K562 (cell line): ENCODE measurements at regions not wholly inside any gene's neighbourhood (a gene's known extent, or its start where the extent isn't known, plus 50 kb on each side); places are given as distances from the start of the nearest gene placed in this dataset.

Source experiments
- BRCA1 ChIP-seq, 2 experiments: fragments of 450-650 bp in 1 of 2; sonication (generic) in 1 of 2; formaldehyde crosslinking in 1 of 2; IDR thresholded peaks; 2 replicates each; pipeline versions ENCODE4 v1.5.0 to v1.6.1; 2017 to 2020; ENCODE audit warnings: mild to moderate bottlenecking in 1 of 2, missing genetic modification reagents in 1 of 2
- EWSR1 ChIP-seq: fragments of 450-650 bp; IDR thresholded peaks from 2 replicates; pipeline ENCODE4 v1.6.1; 2018; ENCODE audit warnings: borderline replicate concordance, mild to moderate bottlenecking, low read depth, moderate library complexity; ENCODE audit not compliant: partially characterized antibody
- GTF3C2 ChIP-seq: IDR thresholded peaks from 3 replicates; pipeline ENCODE4 v1.6.1; 2011; ENCODE audit warnings: borderline replicate concordance, mild to moderate bottlenecking, moderate library complexity; ENCODE audit not compliant: insufficient read length; ENCODE audit errors: extremely low read depth
- MAFG ChIP-seq: fragments of 450-650 bp; conservative IDR thresholded peaks from 2 replicates; pipeline ENCODE4 v1.6.1; 2016; ENCODE audit warnings: missing genetic modification characterization, missing compliant biosample characterization
- MYBL2 ChIP-seq, 2 experiments: fragments of 450-650 bp in 1 of 2; sonication (generic) in 1 of 2; formaldehyde crosslinking in 1 of 2; IDR thresholded peaks; 2 replicates each; pipeline versions ENCODE4 v1.6.1 to v1.8.1; 2017 to 2022; ENCODE audit warnings: borderline replicate concordance in 1 of 2, inconsistent platforms in 1 of 2, low read depth in 1 of 2, mild to moderate bottlenecking in 1 of 2, missing genetic modification reagents in 1 of 2, moderate library complexity in 1 of 2
- MYNN ChIP-seq, 2 experiments: sonication (generic); formaldehyde crosslinking in 1 of 2; IDR thresholded peaks; 2 replicates each; pipeline versions ENCODE4 v1.5.0 to v1.6.1; 2016 to 2020; ENCODE audit warnings: antibody characterized with exemption in 1 of 2, missing genetic modification reagents in 1 of 2
- PHF20 ChIP-seq: fragments of 450-650 bp; IDR thresholded peaks from 2 replicates; pipeline ENCODE4 v1.6.1; 2018; ENCODE audit not compliant: partially characterized antibody
- PML ChIP-seq: IDR thresholded peaks from 2 replicates; pipeline ENCODE4 v1.6.1; 2012; ENCODE audit warnings: low read length, inconsistent platforms
- POU5F1 ChIP-seq: fragments of 150-350 bp; IDR thresholded peaks from 2 replicates; pipeline ENCODE4 v1.6.1; 2014; ENCODE audit warnings: borderline replicate concordance, low read length, low read depth, mild to moderate bottlenecking; ENCODE audit not compliant: partially characterized antibody
- PTBP1 ChIP-seq: fragments of 200-400 bp; formaldehyde crosslinking; IDR thresholded peaks from 2 replicates; pipeline ENCODE4 v1.6.1; 2017; ENCODE audit warnings: low read depth, low read length
- PTTG1 ChIP-seq: fragments of 450-650 bp; IDR thresholded peaks from 2 replicates; pipeline ENCODE4 v1.6.1; 2016; ENCODE audit warnings: low read depth, mild to moderate bottlenecking, missing genetic modification characterization, missing compliant biosample characterization
- ZNF140 ChIP-seq: fragments of 250-450 bp; sonication (Bioruptor Pico); IDR thresholded peaks from 2 replicates; pipeline ENCODE4 v1.8.0; 2021; ENCODE audit warnings: moderate library complexity, mild to moderate bottlenecking, inconsistent platforms
- TF ChIP-seq, protein P1 (sequence below), 2 experiments: fragments of 450-650 bp in 1 of 2; sonication (generic) in 1 of 2; formaldehyde crosslinking; conservative IDR thresholded peaks; 2 replicates each; pipeline versions ENCODE4 v1.4.0 to v1.8.1; 2020 to 2022; ENCODE audit warnings: mild to moderate bottlenecking in 1 of 2, missing genetic modification reagents in 1 of 2
- TF ChIP-seq, protein P2 (sequence below): sonication (generic); formaldehyde crosslinking; IDR thresholded peaks from 2 replicates; pipeline ENCODE4 v1.4.0; 2020; ENCODE audit warnings: mild to moderate bottlenecking, missing genetic modification reagents

DNA sequence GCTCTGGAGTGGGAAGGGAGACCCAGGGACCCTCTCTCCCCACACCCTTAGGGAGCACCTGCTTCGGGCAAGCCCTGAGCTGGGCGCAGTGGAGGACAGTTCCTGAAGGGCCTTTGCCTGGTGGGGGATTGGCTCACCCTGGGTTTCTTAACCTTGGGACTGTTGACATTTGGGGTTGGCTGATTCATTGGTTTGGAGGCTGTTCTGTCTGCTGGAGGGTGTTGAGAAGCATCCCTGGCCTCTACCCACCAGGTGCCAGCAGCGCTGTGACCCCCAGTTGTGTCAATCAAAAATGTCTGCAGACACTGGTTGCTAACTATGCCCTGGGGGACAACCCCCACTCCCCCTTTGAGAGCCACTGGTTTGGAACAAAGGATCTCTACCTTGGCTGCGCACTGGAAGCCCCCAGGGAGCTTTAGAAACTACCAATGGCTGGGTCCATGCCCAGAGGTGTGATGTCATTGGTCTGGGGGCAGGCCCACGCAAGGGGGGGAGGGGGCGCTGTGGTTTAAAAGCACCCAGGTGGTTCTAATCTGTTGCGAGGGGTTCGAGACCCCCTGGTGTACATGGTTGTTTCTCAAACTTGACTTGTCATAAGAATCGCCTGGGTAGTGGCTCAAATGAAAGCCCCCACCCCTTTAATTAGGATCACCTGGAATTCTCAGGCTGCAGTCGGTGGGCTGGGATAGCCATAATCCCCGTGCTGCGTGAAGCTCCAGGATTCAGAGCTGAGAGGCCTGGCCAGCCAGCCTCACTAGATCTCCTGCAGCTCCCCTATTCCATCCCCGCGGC lies 151.9 kb upstream of the GSE1 start (continued):
- no peak for TF ChIP-seq GTF3C2
- no peak for TF ChIP-seq POU5F1
- no peak for TF ChIP-seq MYNN (IDR thresholded peaks at IDR 0.05)
- no peak for TF ChIP-seq MYNN (CRISPR knock-in tag; IDR thresholded peaks at IDR 0.05)
- TF ChIP-seq, protein P1, sequence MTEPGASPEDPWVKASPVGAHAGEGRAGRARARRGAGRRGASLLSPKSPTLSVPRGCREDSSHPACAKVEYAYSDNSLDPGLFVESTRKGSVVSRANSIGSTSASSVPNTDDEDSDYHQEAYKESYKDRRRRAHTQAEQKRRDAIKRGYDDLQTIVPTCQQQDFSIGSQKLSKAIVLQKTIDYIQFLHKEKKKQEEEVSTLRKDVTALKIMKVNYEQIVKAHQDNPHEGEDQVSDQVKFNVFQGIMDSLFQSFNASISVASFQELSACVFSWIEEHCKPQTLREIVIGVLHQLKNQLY (CRISPR knock-in tag; conservative IDR thresholded peaks at IDR 0.05): no peak
- TF ChIP-seq BRCA1 (IDR thresholded peaks at IDR 0.05): no peak
- TF ChIP-seq BRCA1 (CRISPR knock-in tag; IDR thresholded peaks at IDR 0.05): no peak
- TF ChIP-seq PML: no peak
- no peak for TF ChIP-seq MAFG (tag)
- TF ChIP-seq ZNF140 (CRISPR knock-in tag): no peak
- no peak for TF ChIP-seq PHF20
- no peak for TF ChIP-seq PTBP1
- no peak for TF ChIP-seq MYBL2 (IDR thresholded peaks at IDR 0.05; ENCODE audit: low read depth)
- TF ChIP-seq MYBL2 (CRISPR knock-in tag; IDR thresholded peaks at IDR 0.05; ENCODE audit: borderline replicate concordance): no peak
- TF ChIP-seq, protein P2, sequence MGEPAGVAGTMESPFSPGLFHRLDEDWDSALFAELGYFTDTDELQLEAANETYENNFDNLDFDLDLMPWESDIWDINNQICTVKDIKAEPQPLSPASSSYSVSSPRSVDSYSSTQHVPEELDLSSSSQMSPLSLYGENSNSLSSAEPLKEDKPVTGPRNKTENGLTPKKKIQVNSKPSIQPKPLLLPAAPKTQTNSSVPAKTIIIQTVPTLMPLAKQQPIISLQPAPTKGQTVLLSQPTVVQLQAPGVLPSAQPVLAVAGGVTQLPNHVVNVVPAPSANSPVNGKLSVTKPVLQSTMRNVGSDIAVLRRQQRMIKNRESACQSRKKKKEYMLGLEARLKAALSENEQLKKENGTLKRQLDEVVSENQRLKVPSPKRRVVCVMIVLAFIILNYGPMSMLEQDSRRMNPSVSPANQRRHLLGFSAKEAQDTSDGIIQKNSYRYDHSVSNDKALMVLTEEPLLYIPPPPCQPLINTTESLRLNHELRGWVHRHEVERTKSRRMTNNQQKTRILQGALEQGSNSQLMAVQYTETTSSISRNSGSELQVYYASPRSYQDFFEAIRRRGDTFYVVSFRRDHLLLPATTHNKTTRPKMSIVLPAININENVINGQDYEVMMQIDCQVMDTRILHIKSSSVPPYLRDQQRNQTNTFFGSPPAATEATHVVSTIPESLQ (CRISPR knock-in tag): no peak
- no peak for TF ChIP-seq PTTG1 (tag)
- no peak for TF ChIP-seq EWSR1
